ENCODE measurements at regions not wholly inside any gene's neighbourhood (a gene's known extent, or its start where the extent isn't known, plus 50 kb on each side); places are given as distances from the start of the nearest gene placed in this dataset.

DNA sequence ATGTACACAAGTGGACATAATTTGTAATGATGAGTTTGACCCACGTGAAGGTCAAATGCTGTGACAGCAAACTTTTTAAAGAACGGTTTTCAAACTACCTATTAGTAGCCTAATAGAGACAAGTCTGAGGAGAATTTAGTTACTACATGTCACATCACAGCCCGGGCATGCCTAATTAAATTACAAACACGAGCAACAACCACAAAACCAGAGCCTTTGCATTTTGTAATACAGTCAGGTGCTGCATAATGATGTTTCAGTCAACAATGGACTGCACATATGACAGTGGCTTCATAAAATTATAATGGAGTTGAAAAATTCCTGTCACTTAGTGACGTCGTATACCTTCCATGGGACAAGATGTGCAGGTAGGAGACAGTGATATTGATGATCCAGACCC lies 274.5 kb downstream of the DACT1 start:
- DNase-seq, result no peak

DNA sequence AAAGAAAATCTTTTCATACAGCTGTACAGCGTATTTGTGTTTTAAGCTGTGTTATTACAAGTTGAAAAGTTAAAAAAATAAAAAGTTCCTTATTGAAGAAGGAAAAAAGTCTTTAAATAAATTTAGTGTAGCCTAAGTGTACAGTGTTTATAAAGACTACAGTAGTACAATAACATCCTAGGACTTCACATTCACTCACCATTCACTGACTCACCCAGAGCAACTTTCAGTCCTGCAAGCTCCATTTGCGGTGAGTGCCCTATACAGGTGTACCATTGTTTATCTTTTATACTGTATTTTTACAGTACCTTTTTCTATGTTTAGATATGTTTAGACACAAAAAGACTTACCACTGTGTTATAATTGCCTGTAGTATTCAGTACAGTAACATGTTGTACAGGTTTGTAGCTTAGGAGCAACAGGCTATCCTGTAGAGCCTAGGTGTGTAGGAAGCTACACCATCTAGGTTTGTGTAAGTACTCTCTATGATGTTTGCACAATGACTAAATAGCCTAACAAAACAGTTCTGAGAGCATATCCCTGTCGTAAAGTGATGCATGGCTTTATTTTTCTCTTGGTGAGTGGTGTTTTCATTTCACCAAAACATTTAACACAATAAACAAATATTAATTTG lies 275.2 kb downstream of the DACT1 start:
- no peak for DNase-seq

DNA sequence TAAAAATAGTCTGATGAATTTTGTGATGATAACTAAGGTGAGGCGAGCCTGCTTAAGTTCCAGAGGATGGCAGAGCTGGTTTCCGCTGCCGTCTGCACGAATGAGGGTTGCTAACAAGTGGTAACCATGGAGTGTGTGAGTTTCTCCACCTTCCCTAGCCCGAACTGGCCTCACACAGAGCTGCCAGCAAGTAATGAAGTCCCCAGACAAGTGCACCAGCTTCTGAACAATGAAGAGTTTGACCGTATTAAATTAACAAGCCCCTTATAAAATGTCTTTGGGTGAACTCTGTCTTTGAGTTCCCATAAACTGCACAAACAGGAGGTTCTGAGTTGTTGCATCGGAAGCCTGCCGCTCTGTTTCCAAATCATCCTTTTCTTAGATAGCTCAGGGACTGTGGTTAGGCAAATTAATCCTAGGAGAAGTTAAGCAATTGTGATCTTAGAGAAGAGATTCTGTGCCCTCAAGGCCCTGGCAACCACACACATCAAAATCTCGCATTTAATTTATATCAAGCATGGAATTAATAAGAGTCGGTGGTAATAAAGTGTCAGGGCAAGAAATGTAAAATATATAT lies 274.1 kb upstream of the DAAM1 start:
- no peak for DNase-seq

- DNase-seq, result no peak
These were observed 272.8 kb upstream of the DAAM1 start for GRCh38 chr14:58915646-58916045.

- peak; percentile 89 for DNase-seq
These were observed 270.3 kb upstream of the DAAM1 start for GRCh38 chr14:58918066-58918738.

DNA sequence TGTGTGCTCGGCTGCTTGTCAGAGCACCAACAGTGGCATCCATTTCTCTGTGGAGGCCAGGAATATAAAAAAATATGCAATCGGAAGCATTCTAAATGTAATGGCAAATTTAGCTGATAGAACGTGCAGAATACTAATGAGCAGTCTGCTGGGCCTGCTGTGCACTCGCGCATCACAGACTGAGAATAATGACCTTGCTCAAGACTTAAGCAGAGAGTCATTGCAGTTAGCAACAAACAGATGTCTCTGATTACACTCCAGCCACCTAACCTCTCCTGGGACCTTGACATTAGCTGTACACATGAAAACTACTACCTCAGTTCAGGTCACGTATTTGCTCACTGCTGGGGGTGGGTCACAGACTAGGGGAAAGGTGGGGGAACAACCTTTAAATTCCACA lies 269.2 kb upstream of the DAAM1 start:
- peak; percentile 56 for DNase-seq

- DNase-seq, result no peak
These were observed 268.2 kb upstream of the DAAM1 start for GRCh38 chr14:58920230-58920629.

DNA sequence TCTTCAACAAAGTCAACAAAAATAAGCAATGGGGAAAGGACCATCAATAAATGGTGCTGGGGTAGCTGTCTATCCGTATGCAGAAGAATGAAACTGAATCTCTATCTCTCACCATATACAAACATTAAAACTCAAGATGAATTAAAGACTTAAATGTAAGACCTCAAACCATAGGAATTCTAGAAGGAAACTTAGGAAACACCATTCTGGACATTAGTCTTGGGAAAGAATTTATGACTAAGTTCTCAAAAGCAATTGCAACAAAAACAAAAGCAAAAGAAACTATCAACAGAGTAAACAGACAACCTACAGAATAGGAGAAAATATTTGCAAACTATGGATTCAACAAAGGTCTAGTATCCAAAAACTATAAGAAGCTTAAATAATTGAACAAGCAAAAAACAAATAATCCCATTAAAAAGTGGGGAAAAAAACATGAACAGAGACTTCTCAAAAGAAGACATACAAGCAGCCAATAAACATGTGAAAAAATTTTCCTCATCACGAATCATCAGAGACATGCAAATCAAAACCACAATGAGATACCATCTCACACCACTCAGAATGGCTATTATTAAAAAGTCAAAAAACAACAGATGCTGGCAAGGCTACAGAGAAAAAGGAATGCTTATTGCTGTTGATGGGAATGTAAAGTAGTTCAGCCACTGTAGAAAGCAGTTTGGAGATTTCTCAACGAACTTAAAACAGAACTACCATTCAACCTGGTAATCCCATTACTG lies 266.1 kb upstream of the DAAM1 start:
- DNase-seq, result peak; percentile 50

DNA sequence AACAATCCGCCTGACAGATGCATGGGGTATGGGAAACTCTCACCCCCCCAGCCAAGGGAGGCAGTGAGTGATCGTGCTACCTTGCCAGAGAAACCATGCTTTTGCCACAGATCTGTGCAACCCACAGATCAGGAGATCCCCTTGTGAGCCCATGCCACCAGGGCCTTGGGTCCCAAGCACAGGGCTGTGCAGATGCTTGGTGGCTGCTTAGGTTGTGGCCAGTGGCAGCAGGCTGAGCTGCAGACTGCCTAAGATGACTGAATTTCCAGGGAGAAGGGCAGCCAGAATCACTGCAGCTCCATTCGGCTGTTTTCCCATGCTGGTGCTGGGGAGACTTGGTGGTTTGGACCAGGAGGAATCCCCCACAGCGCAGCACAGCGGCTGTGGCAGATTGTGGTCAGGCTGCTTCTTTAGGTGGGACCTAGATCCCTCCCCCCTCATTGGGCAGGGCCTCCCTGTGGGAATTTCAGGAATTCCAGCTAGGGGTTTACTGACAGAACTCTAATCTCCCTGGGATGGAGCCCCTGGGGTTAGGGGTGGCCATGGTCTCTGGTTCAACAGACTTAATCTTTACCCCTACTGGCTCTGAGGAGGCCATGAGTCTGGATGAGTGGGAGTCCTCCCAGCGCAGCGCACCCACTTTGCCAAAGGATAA lies 264.6 kb upstream of the DAAM1 start:
- DNase-seq, result peak; percentile 31

GRCh38 chr14:58941629-58942028 lies 246.8 kb upstream of the DAAM1 start:
- peak; percentile 95 for DNase-seq

- peak; percentile 73 for DNase-seq
These were observed 246.0 kb upstream of the DAAM1 start for GRCh38 chr14:58942516-58942915.

- DNase-seq, result no peak
These were observed 244.0 kb upstream of the DAAM1 start for GRCh38 chr14:58944343-58944967.

DNA sequence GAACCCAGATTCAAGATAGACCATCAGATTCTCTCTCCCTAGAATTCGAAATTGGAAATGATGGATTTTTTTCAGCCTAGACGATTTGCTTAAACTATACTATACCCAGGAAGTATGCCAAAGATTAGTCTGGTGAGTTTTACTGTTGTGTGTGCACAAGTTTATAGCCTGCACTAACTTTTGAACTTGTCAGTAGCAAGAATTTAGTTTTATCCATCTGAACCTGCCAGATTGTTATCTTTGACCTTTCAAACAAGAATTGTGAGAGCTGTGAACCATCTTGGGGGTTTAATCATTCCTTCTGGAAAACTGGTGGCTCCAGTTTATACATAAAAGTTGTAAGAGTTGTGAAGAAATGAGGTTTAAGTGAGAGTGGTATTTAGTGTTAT lies 243.5 kb upstream of the DAAM1 start:
- DNase-seq, result peak; percentile 19

- no peak for DNase-seq
These were observed 242.0 kb upstream of the DAAM1 start for GRCh38 chr14:58946431-58946830.

DNA sequence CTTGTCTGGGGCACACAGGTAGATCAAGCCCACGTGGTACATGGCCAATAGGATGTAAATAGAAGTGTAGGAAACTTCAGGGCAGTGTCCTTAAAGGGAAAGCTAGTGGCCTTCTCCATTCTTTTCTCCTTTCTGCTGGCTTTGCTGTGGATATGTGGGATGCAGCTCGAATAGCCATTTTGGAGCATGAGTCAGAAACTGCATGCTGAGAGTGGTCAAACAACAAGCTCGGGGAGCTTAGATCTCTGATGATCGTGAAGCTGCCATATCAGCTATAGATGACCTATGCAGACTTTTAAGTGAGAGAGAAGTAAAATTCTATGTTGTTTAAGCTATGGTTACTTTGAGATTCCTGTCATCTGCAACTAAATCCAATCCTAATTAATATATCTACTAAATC lies 241.3 kb upstream of the DAAM1 start:
- DNase-seq, result peak; percentile 34

GRCh38 chr14:58947814-58948445 lies 240.5 kb upstream of the DAAM1 start:
- peak; percentile 28 for DNase-seq

- DNase-seq, result no peak
These were observed 237.9 kb upstream of the DAAM1 start for GRCh38 chr14:58950555-58950954.

GRCh38 chr14:58951143-58951542 lies 237.3 kb upstream of the DAAM1 start:
- DNase-seq, result no peak

DNA sequence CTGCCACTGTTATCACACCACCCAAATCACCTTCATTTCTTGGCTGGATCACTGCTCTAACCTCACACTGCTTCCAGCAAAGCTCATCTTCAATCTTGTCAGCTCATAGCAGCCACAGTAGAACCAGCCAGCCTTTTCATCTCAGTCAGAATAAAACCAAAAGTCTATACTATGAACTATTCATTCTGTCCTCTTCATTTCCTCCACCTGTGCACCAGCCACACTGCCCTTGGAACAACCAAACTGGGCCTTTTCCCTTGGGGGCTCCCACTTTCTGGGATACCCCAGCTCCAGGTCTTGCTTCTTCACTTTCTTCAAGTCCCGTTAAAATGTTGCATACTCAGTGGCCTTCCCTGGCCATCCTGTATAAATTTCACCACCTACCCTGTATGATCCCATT lies 234.4 kb upstream of the DAAM1 start:
- DNase-seq, result no peak

- DNase-seq, result peak; percentile 77
These were observed 233.3 kb upstream of the DAAM1 start for GRCh38 chr14:58954901-58955861.

Measured in fibroblast of upper back skin (primary cell).